Activated naive CD8-positive, alpha-beta T cell treated with anti-CD3 and anti-CD28 coated beads for 36 hours (primary cell): ENCODE measurements at regions not wholly inside any gene's neighbourhood (a gene's known extent, or its start where the extent isn't known, plus 50 kb on each side); places are given as distances from the start of the nearest gene placed in this dataset.

ENCODE experiments used
- DNase-seq: peaks from one replicate; pipeline ENCODE4 v3.0.0; 2021
- H3K27ac Mint-ChIP-seq: one replicate; pipeline ENCODE4 v1.8.0; 2022; ENCODE audit warnings: mild to moderate bottlenecking, moderate library complexity, mixed read lengths
- H3K27me3 Mint-ChIP-seq: one replicate; pipeline ENCODE4 v1.8.0; 2022; ENCODE audit warnings: mild to moderate bottlenecking, mixed read lengths
- H3K36me3 Mint-ChIP-seq: one replicate; pipeline ENCODE4 v1.8.0; 2021; ENCODE audit warnings: mild to moderate bottlenecking, mixed read lengths
- H3K4me1 Mint-ChIP-seq: one replicate; pipeline ENCODE4 v1.8.0; 2021; ENCODE audit warnings: mixed read lengths
- H3K4me3 Mint-ChIP-seq: one replicate; pipeline ENCODE4 v1.8.0; 2022; ENCODE audit warnings: mild to moderate bottlenecking, moderate library complexity, mixed read lengths
- H3K9me3 Mint-ChIP-seq: one replicate; pipeline ENCODE4 v1.8.0; 2022; ENCODE audit warnings: mixed read lengths

- no peak for DNase-seq
- Mint-ChIP-seq H3K36me3 (no peaks in the 10 kb centered on the region), H3K9me3 (no peaks in the 10 kb centered on the region), H3K4me3 (no peak overlapping the region), H3K27ac (no peak overlapping the region), H3K27me3 (no peaks in the 10 kb centered on the region), H3K4me1 (no peaks in the 10 kb centered on the region)
Observed at GRCh38 chr3:117754058-117754457, 1044.5 kb downstream of the TUSC7 start.

DNA sequence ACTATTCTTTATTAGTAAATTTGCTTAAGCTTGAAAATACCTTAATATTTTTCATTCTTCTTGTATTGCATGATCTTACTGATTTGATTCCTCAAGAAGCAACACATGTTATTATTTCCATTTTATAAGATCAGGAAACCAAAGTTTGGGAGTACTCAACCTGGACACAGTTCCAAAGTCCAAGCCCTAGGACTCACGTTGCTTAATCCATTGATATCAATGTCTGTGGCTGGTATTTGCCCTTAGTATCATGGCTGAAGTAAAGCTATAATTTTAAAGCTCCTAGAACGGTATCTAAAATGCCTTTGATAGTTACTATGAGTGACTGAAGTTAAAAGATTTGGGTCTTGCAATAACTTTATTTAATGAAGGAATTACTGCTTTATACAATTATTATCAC is 1045.3 kb downstream of the TUSC7 start:
- Mint-ChIP-seq H3K36me3 (no peaks in the 10 kb centered on the region), H3K27ac (no peak overlapping the region), H3K9me3 (no peaks in the 10 kb centered on the region), H3K27me3 (no peaks in the 10 kb centered on the region), H3K4me1 (no peaks in the 10 kb centered on the region), H3K4me3 (no peak overlapping the region)
- no peak for DNase-seq

DNA sequence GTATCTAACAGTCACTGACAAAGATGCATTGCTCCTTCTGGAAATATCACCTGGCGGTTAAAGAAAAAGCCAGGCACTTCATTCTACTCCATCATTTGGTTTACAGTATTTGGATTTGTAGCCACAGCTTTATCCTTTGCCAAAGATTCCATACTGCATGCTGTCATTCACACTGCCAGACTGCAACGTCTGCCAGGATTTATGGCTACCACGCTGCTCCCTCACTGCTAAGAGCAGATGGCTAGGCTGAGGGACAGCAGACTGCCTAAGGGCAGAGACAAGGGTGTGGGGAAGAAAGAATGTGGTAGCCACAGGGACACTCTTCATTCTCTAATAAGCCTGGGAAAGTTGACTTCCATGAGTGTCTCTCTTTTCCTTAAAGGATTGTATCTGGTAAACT is 1047.0 kb downstream of the TUSC7 start:
- no peak overlapping the region for H3K27ac Mint-ChIP-seq
- no peak for DNase-seq
- H3K9me3 Mint-ChIP-seq, result no peaks in the 10 kb centered on the region
- no peaks in the 10 kb centered on the region for H3K36me3 Mint-ChIP-seq
- no peak overlapping the region for H3K4me3 Mint-ChIP-seq
- no peaks in the 10 kb centered on the region for H3K27me3 Mint-ChIP-seq
- H3K4me1 Mint-ChIP-seq, result no peaks in the 10 kb centered on the region

DNA sequence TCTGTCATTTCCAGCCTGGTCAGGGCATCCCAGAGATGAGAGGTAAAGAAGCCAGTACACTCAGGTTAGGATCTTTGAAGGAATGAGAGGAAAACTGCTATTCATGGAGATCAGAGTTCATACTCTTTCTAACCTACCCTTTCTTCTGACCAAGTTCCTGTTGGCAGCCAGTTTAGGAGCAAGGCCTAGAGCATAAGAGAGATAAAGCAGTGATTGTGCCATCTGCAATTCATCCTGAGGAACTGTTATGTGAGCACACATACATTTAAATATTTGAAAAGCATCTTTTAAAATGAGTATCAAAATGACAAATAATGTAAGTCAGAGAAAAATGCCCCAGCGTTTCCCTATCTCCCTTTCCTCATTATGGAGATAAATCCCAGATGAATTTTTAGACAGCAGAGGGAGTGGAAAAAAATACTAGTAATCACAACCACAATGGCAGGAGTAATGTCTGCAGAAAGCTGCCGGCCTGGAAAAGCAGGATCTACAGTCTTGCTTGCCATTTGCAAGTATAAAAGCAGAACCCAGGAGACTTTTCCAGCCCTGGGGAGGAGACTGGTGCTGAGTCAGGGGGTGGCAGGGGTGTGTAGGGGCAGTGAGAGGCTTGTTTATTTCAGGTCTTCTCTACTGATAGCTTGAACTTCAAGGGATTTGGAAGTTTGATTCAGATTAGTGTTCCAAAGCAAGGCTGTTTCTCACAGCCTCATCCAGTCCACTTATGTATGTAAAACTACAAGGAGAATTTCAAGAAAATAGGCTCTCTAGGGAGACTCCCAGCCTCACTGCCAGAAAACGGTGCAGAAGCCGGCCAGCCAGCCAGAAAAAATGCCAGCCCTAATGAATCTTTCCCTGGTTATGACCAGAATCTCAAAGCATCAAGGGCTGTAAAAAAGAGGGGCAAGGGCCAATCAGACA is 1052.4 kb downstream of the TUSC7 start:
- H3K4me3 Mint-ChIP-seq, result no peak overlapping the region
- DNase-seq, result no peak
- H3K27ac Mint-ChIP-seq, result no peak overlapping the region
- peaks cover 1% of the 10 kb centered on the region for H3K9me3 Mint-ChIP-seq
- H3K4me1 Mint-ChIP-seq, result no peaks in the 10 kb centered on the region
- no peaks in the 10 kb centered on the region for H3K36me3 Mint-ChIP-seq
- peaks cover 5% of the 10 kb centered on the region for H3K27me3 Mint-ChIP-seq

DNA sequence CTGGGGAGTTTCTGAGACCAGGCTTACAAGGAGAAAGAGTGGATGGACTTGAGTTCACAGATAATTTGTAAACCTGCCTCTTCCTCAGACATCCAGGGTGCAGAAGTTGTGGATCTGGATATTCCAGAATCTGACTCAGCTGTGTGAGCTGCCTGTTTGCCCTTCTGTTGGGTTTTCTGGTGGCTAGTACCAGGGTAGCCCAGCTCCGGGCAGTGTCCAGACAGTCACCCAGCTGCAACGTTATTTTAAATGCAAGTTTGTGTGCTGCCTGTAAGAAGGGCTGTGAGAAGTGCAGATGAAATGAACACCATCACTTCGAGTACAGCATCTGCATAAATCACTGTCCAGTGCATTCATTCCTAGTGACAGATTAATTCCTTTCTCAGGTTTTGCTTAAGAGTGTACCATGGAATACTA is 1053.0 kb downstream of the TUSC7 start:
- Mint-ChIP-seq H3K36me3 (no peaks in the 10 kb centered on the region), H3K4me1 (no peaks in the 10 kb centered on the region), H3K27ac (no peak overlapping the region), H3K9me3 (peaks cover 1% of the 10 kb centered on the region), H3K27me3 (peaks cover 5% of the 10 kb centered on the region), H3K4me3 (no peak overlapping the region)
- DNase-seq, result no peak

DNA sequence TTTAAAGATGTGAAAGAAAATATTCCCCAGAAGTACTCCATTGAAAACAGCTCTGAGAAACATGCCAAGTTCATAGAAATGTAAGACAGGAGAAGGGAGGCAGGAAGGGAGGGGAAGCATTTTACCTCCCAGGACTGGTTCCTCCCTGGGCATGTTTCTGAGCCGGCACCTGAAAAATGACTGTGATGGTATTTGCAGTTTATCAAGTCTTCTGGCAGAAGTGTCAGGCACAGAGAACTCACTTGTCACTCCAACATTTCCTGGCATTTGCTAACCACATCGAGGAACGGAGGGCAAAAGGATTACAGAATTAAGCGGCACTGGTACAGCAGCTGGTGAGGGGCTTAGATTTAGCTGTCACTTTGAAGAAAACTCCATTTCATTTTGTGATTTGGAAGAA is 1054.0 kb downstream of the TUSC7 start:
- H3K27ac Mint-ChIP-seq, result no peak overlapping the region
- peaks cover 5% of the 10 kb centered on the region for H3K27me3 Mint-ChIP-seq

GRCh38 chr3:117768581-117768980 is 1059.0 kb downstream of the TUSC7 start:
- no peak overlapping the region for H3K4me3 Mint-ChIP-seq
- no peaks in the 10 kb centered on the region for H3K36me3 Mint-ChIP-seq
- H3K4me1 Mint-ChIP-seq, result no peaks in the 10 kb centered on the region
- H3K27ac Mint-ChIP-seq, result no peak overlapping the region
- H3K9me3 Mint-ChIP-seq, result peaks cover 1% of the 10 kb centered on the region
- no peaks in the 10 kb centered on the region for H3K27me3 Mint-ChIP-seq
- no peak for DNase-seq

More for the DNA sequence above, 1054.0 kb downstream of the TUSC7 start:
- Mint-ChIP-seq H3K4me3 (no peak overlapping the region), H3K36me3 (no peaks in the 10 kb centered on the region), H3K9me3 (peaks cover 1% of the 10 kb centered on the region), H3K4me1 (no peaks in the 10 kb centered on the region)
- no peak for DNase-seq

GRCh38 chr3:117774130-117774529 is 1064.6 kb downstream of the TUSC7 start:
- H3K9me3 Mint-ChIP-seq, result no peaks in the 10 kb centered on the region
- no peak for DNase-seq
- H3K27me3 Mint-ChIP-seq, result no peaks in the 10 kb centered on the region
- no peaks in the 10 kb centered on the region for H3K4me1 Mint-ChIP-seq
- no peak overlapping the region for H3K27ac Mint-ChIP-seq
- no peaks in the 10 kb centered on the region for H3K36me3 Mint-ChIP-seq
- no peak overlapping the region for H3K4me3 Mint-ChIP-seq

DNA sequence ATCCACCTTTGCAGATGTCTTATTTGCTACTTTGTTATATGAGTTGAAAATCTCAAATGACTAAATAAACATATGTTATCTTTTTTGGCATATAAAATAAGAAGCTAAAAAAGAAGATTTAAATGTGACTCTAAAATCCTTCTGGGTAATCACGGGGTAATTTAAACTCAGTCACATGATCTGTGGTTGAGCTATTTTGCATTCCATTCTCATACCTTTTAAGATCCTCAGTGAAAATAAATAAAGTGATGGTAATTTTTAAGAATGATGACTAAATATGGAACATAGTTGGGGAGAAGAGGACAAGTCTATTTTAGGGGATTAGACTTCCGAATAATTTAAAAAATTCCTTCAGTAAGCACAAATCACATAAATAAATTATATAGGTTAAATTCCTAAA is 1076.8 kb downstream of the TUSC7 start:
- H3K9me3 Mint-ChIP-seq, result peaks cover 3% of the 10 kb centered on the region

DNA sequence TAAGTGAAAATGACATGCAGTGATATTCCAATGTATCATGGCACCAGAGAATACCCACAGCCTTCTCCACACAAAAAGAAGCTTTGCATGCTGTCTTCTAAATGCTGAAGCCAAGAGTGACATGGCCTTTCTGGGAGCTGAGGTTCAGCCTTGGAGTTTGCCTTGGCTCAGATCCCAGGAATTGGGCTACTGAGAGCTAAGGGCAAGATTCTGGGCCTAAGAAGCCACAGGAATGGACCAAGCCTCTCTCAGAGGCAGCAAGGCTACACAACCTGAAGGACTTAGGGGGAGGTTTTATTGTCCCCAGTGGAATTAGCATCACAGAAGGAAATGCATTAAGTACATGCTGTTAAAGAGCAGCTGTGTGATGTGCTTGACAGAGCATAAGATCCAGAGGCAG is 1078.5 kb downstream of the TUSC7 start:
- no peak for DNase-seq
- Mint-ChIP-seq H3K4me3 (no peak overlapping the region), H3K36me3 (no peaks in the 10 kb centered on the region), H3K27ac (no peak overlapping the region), H3K9me3 (peaks cover 1% of the 10 kb centered on the region), H3K27me3 (no peaks in the 10 kb centered on the region), H3K4me1 (no peaks in the 10 kb centered on the region)

More for the DNA sequence above, 1076.8 kb downstream of the TUSC7 start:
- no peaks in the 10 kb centered on the region for H3K36me3 Mint-ChIP-seq
- no peak overlapping the region for H3K27ac Mint-ChIP-seq
- H3K4me3 Mint-ChIP-seq, result no peak overlapping the region
- no peaks in the 10 kb centered on the region for H3K4me1 Mint-ChIP-seq
- no peaks in the 10 kb centered on the region for H3K27me3 Mint-ChIP-seq
- no peak for DNase-seq

- Mint-ChIP-seq H3K4me1 (no peaks in the 10 kb centered on the region), H3K9me3 (peaks cover 2% of the 10 kb centered on the region)
Observed at GRCh38 chr3:117788506-117788905, 1078.9 kb downstream of the TUSC7 start.

DNA sequence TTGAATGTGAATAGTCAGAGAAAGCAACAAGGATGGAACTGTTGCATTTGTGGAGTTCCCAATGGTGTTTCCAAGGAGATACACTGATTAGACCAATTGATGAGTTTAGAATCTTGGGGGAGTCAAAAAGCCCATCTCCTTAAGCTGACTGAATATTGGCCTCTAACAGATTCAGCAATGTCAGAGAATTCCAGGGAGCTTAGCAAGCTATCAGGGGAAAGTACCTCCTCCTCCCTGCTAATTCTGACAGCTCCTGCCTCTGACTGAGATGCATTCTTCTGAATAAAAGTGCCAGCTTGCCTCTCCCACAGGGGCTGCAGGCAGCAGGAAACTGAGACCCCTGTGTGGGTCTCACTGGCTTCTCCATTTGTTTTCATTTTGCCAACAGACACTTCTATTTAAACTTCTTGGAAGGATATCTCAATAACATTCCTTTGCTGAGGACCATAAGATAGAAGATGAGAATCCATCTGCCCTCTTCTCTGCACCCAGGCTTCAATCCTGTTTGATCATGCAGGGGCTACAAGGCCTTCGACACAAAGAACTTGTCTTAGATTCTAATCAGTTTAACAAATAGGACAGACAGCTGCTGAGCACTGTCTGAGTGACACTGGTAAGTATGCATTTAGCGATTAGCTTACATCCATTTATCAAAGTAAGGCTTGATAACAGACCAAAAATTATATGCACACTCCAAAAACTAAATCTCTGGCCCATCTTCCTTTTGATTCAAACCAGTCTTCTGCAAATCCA is 1080.8 kb downstream of the TUSC7 start:
- peaks cover 3% of the 10 kb centered on the region for H3K9me3 Mint-ChIP-seq
- H3K4me3 Mint-ChIP-seq, result no peak overlapping the region
- H3K4me1 Mint-ChIP-seq, result no peaks in the 10 kb centered on the region
- H3K27ac Mint-ChIP-seq, result no peak overlapping the region
- DNase-seq, result no peak
- no peaks in the 10 kb centered on the region for H3K27me3 Mint-ChIP-seq
- H3K36me3 Mint-ChIP-seq, result no peaks in the 10 kb centered on the region

More at GRCh38 chr3:117788506-117788905, 1078.9 kb downstream of the TUSC7 start:
- Mint-ChIP-seq H3K27me3 (no peaks in the 10 kb centered on the region), H3K27ac (no peak overlapping the region), H3K4me3 (no peak overlapping the region), H3K36me3 (no peaks in the 10 kb centered on the region)
- no peak for DNase-seq

- H3K27ac Mint-ChIP-seq, result no peak overlapping the region
- no peak overlapping the region for H3K4me3 Mint-ChIP-seq
- no peak for DNase-seq
- no peaks in the 10 kb centered on the region for H3K4me1 Mint-ChIP-seq
- H3K9me3 Mint-ChIP-seq, result peaks cover 3% of the 10 kb centered on the region
- H3K36me3 Mint-ChIP-seq, result no peaks in the 10 kb centered on the region
- no peaks in the 10 kb centered on the region for H3K27me3 Mint-ChIP-seq
Observed at GRCh38 chr3:117793622-117794265, 1084.2 kb downstream of the TUSC7 start.

GRCh38 chr3:117798221-117798620 is 1088.6 kb downstream of the TUSC7 start:
- Mint-ChIP-seq H3K9me3 (peaks cover 3% of the 10 kb centered on the region), H3K36me3 (no peaks in the 10 kb centered on the region), H3K27me3 (no peaks in the 10 kb centered on the region), H3K4me3 (no peak overlapping the region), H3K4me1 (no peaks in the 10 kb centered on the region), H3K27ac (no peak overlapping the region)
- DNase-seq, result no peak

GRCh38 chr3:117798687-117799386 is 1089.3 kb downstream of the TUSC7 start:
- Mint-ChIP-seq H3K9me3 (peaks cover 1% of the 10 kb centered on the region), H3K27me3 (no peaks in the 10 kb centered on the region), H3K4me1 (no peaks in the 10 kb centered on the region), H3K36me3 (no peaks in the 10 kb centered on the region), H3K27ac (no peak overlapping the region), H3K4me3 (no peak overlapping the region)
- DNase-seq, result no peak
